HK-2 (cell line): ENCODE measurements at regions not wholly inside any gene's neighbourhood (a gene's known extent, or its start where the extent isn't known, plus 50 kb on each side); places are given as distances from the start of the nearest gene placed in this dataset.
"Not testable (repeated sequence)": the region's sequence is repeated elsewhere in the genome, so short reads cannot be mapped to it uniquely, and the experiment has no call there.

Source experiments
- DNase-seq: peaks from one replicate; pipeline ENCODE4 v3.0.0-alpha.2; 2018; ENCODE audit not compliant: unreplicated experiment

DNA sequence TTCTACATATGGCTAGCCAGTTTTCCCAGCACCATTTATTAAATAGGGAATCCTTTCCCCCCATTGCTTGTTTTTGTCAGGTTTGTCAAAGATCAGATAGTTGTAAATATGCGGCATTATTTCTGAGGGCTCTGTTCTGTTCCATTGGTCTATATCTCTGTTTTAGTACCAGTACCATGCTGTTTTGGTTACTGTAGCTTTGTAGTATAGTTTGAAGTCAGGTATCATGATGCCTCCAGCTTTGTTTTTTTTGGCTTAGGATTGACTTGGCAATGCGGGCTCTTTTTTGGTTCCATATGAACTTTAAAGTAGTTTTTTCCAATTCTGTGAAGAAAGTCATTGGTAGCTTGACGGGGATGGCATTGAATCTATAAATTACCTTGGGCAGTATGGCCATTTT is 60.0 kb upstream of the GPC3 start:
- DNase-seq: not testable (repeated sequence)

DNA sequence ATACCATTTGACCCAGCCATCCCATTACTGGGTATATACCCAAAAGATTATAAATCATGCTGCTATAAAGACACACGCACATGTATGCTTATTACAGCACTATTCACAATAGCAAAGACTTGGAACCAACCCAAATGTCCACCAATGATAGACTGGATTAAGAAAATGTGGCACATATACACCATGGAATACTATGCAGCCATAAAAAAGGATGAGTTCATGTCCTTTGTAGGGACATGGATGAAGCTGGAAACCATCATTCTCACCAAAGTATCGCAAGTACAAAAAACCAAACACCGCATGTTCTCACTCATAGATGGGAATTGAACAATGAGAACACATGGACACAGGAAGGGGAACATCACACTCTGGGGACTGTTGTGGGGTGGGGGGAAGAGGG is 81.7 kb upstream of the GPC3 start:
- DNase-seq: not testable (repeated sequence)

DNA sequence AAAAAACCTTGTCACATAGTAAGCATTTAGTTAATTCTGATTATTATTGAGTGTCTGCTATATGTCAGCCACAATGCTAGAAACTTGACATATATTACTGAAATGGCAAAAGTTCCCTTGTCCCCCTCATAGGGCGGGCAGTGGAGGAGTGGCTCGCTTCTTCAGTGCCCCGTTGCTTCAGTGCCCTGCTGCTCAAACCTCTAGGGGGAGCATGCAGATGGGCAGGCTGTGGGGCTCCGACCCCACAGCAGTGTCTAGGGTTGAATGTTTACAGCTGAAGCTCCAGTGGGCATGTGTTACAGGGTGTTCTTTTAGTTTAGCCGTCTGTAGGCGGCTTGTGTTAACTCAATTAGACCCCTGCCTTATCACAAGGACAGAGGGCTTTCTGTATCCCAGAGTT is 86.5 kb upstream of the GPC3 start:
- DNase-seq: not testable (repeated sequence)

DNA sequence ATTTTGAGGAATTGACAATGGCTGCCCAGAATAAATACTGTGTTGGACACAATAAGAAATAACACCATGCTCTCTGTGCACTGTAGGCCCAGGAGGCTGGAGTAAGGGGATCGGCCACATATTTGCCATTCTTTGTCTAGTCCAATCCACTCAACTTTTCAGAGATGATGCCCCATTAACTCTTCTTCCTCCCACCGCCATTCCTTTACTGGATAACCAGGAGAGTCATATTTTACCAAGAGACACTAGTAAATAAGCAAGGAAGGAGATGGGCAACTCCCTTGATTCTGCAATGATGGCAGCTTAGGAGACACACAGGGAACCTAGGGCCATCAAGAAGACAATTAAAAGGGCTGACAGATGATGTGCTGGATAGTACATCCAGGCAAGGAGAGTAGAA is 87.9 kb upstream of the GPC3 start:
- DNase-seq: no peak

DNA sequence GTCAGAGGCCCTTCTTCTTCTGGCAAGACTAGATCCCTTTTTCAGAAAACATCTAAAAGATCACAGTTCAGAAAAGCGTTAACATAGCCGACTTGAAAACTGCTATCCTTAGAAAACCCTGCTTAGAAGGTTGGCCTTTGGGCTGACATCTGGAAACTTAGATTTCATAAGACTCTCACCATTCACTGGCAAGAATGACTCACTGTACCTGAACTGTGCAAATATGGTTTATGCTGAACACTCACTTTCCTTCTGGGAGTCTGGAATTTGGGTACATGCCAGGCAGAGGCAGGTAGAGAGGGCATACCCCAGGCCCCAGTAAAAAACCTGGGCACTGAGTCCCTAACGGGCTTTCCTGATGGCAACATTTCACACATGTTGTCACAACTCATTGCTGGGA is 88.8 kb upstream of the GPC3 start:
- DNase-seq: no peak

DNA sequence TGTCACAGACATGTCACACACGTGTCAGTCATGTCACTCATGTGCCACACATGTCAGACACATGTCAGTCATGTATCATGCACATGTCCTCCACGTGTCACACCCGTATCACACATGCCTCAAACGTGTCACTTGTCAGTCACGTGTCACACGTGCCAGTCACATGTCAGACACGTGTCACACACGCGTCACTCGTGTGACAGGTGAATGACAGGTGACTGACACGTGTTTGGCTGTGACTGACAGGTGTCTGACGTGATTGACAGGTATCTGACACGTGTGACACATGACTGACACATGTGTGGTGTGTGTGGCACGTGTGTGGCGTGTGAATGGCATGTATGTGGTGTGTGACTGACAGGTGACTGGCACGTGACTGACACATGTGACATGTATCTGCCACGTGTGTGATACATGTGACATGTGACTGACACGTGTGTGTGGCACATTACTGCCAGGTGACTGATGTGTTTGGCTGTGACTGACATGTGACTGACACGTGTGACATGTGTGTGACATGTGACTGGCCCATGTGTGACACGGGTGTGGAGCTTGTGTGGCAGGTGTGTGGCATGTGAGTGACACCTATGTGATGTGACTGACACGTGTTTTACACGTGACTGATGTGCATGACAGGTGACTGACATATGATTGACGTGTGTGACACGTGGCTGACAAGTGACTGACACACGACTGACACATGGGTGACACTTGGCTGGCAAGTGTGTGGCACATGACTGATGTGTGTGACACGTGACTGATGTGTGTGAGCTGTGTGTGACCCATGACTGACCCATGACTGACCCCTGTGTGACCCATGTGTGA is 90.7 kb upstream of the GPC3 start:
- no peak for DNase-seq

DNA sequence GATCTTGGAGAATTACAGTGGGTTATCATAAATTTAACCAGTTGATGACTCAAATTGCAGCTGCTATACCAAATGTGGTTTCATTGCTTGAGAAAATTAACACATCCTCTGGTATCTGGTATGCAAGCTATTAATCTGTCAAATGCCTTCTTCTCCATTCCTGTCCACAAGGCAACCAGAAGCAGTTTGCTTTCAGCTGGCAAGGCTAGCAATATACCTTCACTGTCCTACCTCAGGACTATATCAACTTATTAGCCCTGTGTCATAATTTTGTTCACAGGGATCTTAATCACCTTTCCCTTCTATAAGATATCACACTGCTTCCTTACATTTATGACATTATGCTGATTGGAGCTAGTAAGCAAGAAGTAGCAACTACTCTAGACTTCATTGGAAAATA is 110.0 kb upstream of the GPC3 start:
- DNase-seq: no peak

DNA sequence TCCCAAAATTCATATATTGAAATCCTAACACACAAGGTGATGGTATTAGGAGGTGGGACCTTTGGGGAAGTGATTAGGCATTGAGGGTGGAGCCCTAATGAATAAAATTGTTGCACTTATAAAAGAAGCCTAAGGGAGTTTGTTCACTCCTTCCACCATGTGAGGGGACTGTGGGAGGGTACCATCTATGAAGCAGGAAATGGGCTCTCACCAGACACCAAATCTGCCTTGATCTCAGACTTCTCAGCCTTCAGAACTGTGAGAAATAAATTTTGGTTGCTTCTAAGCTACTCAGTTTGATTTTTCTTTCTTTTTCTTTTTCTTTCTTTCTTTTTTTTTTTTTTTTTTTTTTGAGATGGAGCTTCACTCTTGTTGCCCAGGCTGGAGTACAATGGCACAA is 116.2 kb upstream of the GPC3 start:
- DNase-seq: no peak

DNA sequence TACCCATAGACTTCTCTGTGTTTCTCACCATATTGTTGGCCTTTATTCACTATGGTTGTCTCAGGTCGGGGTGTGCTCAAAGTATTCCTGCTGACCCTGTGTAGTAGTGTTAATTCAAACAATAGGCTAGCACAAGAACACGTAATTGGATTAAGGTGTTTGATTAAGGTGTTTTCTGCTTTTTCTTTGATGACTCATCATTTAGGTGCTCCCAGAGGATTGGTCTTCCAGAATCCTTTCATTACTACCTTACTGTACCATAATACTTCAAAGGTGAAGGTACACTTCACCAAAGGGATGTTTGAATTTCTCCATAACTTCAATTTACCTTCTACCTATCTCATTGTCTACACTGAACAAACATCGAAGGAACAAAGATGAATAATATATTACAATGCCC is 121.7 kb upstream of the CCDC160 start:
- no peak for DNase-seq

DNA sequence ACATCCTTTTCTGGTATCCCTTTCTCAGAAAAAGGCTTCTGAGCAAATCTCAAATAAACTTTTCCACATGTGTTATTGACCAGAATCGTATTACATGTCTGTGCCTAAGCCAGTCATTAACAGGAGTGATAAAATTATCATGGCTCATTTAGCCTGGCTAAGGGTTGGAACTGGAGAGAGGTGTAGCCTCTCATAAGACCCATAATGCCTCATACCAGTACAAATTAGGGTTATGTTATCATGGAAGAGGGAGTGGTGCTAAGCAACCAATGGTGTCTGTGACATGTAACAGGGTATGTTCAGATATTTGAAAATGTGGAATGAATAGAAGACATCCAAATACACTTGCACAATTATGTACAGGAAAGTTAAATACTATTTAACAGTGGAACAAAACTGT is 99.6 kb upstream of the CCDC160 start:
- no peak for DNase-seq

DNA sequence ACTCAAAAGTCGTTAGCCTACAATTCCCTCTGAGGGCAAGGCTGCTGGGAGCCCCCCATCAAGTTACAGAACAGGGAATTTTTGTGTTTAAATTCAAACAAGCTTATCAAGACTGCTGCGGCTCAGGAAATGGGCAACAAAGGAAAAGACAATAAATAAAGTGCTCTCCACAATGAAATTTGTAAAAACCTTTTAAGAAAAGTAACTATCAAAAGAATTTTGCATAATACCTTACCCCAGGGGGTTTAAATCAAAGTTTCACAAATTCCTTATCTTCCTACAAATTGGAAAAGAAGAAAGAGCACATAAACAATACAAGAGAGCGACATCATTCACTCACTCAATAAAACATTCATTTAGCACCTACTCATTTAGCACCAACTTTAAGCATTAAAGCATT is 97.9 kb upstream of the CCDC160 start:
- no peak for DNase-seq

DNA sequence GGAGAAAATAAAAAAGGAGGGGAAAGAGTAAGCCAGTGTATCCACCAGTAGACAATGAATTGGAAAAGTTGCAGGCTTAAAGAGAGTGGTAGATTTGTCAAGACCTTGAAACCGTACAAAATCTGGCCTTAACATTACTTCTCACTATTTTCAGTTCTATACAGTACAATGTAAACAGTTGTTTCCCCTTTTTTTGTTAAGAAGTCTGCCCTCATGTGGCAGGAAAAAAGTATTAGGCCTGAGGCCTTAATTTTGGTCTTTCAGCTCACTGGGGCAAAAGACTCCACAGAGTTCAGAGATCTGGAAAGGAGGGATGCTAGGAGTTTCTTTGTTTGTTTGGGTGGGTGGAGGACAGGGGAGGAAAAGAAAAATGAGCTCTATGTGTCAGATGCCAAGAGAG is 92.8 kb upstream of the CCDC160 start:
- no peak for DNase-seq

DNA sequence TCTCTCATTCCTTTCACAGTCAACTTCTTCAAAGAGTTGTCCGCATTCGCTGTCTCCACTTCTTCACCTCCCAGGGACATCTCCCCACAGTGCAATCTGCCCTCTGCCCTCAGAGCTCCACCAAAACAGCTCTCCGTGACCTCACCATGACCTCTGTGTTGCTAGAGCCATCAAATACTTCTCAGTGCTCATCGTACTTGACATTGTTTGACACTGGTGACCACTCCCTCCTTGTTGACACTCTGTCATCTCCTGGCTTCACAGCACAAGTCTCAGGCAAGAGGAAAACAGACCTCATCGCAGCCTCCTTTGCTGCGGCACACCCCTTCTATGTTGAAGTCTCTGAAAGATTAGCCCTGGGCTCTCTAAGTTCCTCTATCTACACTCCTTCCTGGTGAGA is 90.5 kb upstream of the CCDC160 start:
- no peak for DNase-seq

DNA sequence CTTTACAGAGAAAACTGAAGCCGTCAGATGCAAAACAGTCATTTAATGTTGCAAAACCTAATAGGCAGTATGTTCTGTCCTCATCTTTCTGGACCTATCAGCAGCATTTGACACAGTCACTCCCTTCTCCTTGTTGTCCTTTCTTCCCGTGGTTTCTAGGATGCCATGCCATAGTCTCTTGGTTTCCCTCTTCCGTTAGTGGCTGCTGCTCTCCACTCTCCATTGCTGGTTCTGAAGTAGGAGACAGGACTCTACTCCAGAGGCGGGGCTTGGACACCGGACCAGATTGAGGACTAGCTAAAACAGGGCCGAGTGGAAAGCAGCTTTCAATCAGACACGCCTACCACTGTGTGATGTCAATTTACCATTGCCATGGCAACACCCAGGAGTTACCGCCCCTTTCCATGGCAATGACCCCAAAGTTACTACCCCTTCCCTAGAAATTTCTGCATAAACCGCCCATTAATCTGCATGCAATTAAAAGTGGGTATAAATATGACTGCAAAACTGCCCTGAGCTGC is 88.8 kb upstream of the CCDC160 start:
- DNase-seq: no peak

DNA sequence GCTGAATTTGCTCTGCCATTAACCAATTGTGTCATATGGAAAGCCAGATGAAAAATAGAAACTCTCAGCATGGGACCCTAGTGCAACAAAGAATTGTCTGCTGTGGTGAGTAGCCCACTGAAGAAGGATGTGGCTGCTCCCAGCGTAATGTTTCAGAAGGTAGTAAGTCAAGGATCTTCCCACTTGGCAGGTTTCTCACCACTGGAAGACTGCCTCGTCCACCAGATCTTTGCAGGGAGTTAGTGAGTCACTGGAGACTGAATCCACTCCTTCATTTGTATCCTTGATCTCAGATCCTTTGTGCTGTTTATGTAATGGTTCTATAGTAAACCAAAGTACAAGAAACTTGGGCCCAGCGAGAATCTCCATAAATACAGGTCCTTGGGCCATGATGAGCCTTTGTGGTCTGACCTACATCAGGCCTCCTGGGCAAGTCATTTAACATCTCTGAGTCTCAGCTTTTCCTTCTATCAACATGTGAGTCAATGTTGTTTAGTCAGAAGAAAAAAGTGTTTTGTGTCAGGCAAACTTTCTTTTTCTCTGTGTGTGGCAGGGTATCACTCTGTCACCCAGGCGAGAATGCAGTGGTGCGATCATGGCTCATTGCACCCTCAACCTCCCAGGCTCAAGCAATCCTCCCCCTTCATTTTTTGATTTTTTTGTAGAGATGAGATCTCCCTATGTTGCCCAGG is 78.0 kb upstream of the CCDC160 start:
- DNase-seq: no peak

DNA sequence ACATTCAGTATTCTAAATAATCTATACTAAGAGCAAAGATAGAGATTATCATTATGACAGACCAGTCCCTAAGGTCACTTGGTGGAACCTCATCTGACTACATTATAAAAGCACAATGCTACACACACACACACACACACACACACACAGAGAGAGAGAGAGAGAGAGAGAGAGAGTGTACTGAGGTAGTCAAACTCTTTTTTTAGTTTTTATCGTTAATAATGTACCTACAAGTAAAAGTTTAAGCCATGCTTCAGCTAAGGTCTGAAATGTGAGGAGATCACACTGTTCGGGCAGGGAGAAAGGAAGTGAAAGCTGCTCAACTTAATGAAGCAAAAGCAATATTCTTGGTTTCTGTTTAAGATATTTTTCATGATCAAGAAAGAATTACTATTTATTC is 75.8 kb upstream of the CCDC160 start:
- DNase-seq: no peak

DNA sequence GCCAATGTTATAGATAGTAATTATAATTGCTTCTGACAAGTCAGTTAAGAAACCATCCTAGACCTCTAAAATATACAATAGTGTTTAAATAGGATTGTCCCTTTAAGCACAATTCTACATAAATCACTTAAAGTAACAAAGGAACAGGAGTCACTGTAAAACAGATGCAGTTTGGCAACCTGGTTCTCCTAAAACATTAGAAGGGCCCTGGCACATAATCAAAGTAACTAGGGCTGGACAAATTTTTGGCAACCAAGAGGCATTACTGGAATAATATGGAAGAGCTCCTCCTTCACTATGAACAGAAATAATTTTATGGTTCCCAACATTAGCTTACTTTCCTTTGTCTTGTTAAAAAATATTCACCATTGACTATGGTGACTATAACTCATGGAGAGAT is 75.0 kb upstream of the CCDC160 start:
- DNase-seq: no peak

DNA sequence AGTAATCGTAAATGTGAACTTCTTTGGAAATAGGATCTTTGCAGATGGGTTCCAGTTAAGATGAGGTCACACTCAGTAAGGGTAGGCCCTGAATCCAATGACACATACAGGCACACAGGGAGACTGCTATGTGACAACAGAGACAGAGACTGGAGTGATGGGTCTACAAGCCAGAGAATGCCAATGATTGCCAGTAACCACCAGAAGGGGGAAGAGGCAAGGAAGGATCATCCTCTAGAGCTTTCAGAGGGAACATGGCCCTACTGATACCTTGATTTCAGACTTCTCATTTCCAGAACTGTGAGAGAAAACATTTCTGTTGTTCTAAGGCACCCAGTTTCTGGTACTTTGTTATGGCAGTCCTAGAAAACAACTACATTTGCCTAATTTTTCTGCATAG is 73.1 kb upstream of the CCDC160 start:
- DNase-seq: no peak

DNA sequence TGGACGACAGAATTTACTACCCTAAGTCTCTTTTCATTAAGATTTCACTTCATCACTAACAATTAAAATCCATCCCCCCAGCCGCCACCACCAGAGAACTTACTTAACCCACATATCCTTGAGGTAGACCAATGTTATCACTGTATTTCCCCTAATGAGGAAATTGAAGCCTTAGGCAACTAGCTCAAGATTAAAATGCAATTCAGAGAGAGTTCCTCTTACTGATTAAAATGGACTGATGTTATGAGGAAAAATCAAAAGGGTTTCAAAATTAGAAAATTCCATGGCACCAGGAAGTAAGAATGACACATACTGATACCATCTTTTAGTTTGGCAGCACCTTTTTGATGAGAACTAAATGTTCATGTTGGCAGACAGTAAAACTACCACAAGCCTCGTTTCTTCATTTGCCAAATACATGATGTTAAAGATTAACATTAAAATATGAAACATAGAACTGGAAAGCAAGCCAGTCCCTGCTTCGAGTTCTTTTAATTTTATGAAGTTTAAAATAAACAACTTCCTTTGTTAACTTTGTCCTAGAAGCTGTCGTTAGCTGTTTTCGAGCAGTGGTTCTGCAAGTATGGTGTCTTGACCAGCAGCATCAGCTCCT is 69.3 kb upstream of the CCDC160 start:
- no peak for DNase-seq

DNA sequence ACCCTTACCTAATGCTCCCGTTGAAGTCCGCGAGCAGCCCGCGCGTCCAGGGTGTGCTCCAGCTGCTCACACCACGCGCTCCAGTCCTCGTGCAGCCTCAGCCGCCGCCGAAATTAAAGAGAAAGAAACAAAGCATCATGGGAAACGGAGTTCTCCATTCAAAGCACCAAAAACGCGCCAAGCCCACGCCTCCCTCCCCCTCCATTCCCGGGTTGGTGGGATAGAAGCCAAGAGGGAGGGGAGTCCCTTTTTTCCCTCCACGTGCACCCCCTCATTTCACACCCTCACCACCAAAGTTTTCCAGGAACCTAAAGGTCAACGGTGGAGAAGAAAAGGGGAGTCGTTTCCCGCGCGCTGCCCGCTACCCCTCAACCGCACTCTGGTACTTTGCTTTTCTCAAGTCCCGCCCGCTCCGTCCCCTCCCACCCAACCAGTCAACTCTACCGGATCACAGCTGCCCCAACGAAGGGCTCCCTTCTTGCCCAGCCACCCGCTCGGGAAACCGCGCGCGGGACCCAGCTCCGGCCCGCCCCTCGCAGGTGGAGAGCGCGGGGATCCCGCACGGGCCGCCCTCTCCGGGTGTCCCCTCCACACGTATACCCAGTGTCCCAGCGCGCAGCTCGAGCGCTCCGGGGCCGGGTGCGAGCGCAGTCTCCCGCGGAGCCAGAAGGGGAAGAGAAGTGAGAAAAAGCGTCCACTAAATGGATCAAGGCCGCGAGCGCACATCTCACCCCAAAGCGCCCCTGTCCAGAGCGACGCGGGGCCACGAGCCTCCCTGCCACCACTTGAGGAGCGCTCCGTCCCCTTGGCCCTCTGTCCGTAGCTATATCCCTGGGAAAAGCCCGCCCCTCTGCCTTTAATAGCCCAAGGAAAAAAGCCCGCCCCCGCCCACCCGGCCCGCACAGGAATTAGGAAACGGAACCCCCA is 65.1 kb upstream of the CCDC160 start:
- peak; percentile 55 for DNase-seq

DNA sequence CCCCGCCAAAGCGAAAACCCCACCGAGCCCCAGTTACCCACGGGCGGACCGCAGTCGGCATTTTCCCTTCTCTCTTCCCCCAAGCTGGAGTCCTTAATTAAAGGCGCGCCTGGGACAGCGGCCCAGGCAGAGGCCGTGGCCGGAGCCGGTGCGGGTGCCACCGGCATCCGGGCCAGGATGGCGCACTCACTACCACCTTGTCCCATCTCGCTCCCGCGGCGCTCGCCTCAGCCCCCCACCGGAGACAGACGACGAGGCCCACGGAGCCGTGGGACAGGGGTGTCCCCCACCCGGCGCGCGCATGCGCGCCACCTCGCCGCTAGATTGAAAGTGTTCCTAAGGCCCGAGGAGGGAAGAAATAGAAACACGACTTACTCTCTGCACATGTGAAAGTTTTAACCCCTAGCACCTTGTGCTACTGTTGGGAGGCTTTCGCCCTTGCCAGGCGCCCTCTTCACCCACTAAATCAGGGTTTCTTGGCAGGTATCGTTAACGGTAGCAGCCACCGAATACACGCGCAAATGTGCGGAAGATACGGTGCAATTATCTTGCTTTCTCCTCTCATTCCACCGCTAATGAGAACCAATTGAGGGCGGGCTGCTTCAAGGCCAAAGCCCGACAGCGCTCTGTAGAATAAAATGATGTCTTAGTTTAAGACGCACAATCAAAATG is 64.3 kb upstream of the CCDC160 start:
- DNase-seq: peak; percentile 20
